ENCODE measurements at regions not wholly inside any gene's neighbourhood (a gene's known extent, or its start where the extent isn't known, plus 50 kb on each side); places are given as distances from the start of the nearest gene placed in this dataset.

GRCh38 chr4:117637347-117637746 is 396.9 kb upstream of the NDST3 start:
- ATAC-seq, result no peak

GRCh38 chr4:117640836-117641235 is 393.4 kb upstream of the NDST3 start:
- TF ChIP-seq ARNTL (CRISPR knock-in tag; IDR thresholded peaks at IDR 0.05; ENCODE audit: borderline replicate concordance, low read depth) (no peak), ZFP3 (CRISPR knock-in tag; IDR thresholded peaks at IDR 0.05) (no peak), TOX (CRISPR knock-in tag; IDR thresholded peaks at IDR 0.05; ENCODE audit: borderline replicate concordance) (no peak), ZC3H10 (CRISPR knock-in tag; IDR thresholded peaks at IDR 0.05) (no peak), ISL1 (CRISPR knock-in tag; IDR thresholded peaks at IDR 0.05) (no peak), ESRRG (CRISPR knock-in tag; IDR thresholded peaks at IDR 0.05) (no peak), BACH2 (CRISPR knock-in tag; IDR thresholded peaks at IDR 0.05; ENCODE audit: borderline replicate concordance) (no peak)
- ATAC-seq, result no peak

More at GRCh38 chr4:117637347-117637746, 396.9 kb upstream of the NDST3 start:
- TF ChIP-seq ESRRG (CRISPR knock-in tag; IDR thresholded peaks at IDR 0.05) (no peak), ZNF8 (CRISPR knock-in tag; IDR thresholded peaks at IDR 0.05) (no peak), POU6F1 (CRISPR knock-in tag; IDR thresholded peaks at IDR 0.05; ENCODE audit: borderline replicate concordance, low read depth) (no peak), CREB5 (CRISPR knock-in tag; IDR thresholded peaks at IDR 0.05; ENCODE audit: low read depth) (no peak), ZNF565 (CRISPR knock-in tag; conservative IDR thresholded peaks at IDR 0.05; ENCODE audit: low read depth) (no peak), BACH2 (CRISPR knock-in tag; IDR thresholded peaks at IDR 0.05; ENCODE audit: borderline replicate concordance) (no peak), TSHZ2 (CRISPR knock-in tag; IDR thresholded peaks at IDR 0.05) (no peak), PATZ1 (CRISPR knock-in tag; IDR thresholded peaks at IDR 0.05; ENCODE audit: borderline replicate concordance) (no peak), GLIS3 (CRISPR knock-in tag; IDR thresholded peaks at IDR 0.05) (no peak), RARB (CRISPR knock-in tag; IDR thresholded peaks at IDR 0.05) (no peak), ARNTL (CRISPR knock-in tag; IDR thresholded peaks at IDR 0.05; ENCODE audit: borderline replicate concordance, low read depth) (no peak), CSRNP3 (CRISPR knock-in tag; IDR thresholded peaks at IDR 0.05) (no peak), ZNF70 (CRISPR knock-in tag; IDR thresholded peaks at IDR 0.05) (no peak), ZFP30 (CRISPR knock-in tag; IDR thresholded peaks at IDR 0.05) (no peak), ISL1 (CRISPR knock-in tag; IDR thresholded peaks at IDR 0.05) (no peak), ZFP3 (CRISPR knock-in tag; IDR thresholded peaks at IDR 0.05) (no peak), PPARA (CRISPR knock-in tag; IDR thresholded peaks at IDR 0.05; ENCODE audit: borderline replicate concordance) (no peak), ZC3H10 (CRISPR knock-in tag; IDR thresholded peaks at IDR 0.05) (no peak)

GRCh38 chr4:117641519-117641918 is 392.8 kb upstream of the NDST3 start:
- no peak for TF ChIP-seq SNAI2 (CRISPR knock-in tag; IDR thresholded peaks at IDR 0.05)
- TF ChIP-seq TSHZ2 (CRISPR knock-in tag; IDR thresholded peaks at IDR 0.05), result no peak
- no peak for TF ChIP-seq ZNF565 (CRISPR knock-in tag; conservative IDR thresholded peaks at IDR 0.05; ENCODE audit: low read depth)
- no peak for TF ChIP-seq OSR1 (CRISPR knock-in tag; IDR thresholded peaks at IDR 0.05)
- no peak for TF ChIP-seq ESRRG (CRISPR knock-in tag; IDR thresholded peaks at IDR 0.05)
- TF ChIP-seq RARB (CRISPR knock-in tag; IDR thresholded peaks at IDR 0.05), result no peak
- TF ChIP-seq ZFP3 (CRISPR knock-in tag; IDR thresholded peaks at IDR 0.05), result no peak
- no peak for TF ChIP-seq PPARA (CRISPR knock-in tag; IDR thresholded peaks at IDR 0.05; ENCODE audit: borderline replicate concordance)
- no peak for TF ChIP-seq ZC3H10 (CRISPR knock-in tag; IDR thresholded peaks at IDR 0.05)
- no peak for TF ChIP-seq CSDC2 (CRISPR knock-in tag; IDR thresholded peaks at IDR 0.05)
- TF ChIP-seq ARNTL (CRISPR knock-in tag; IDR thresholded peaks at IDR 0.05; ENCODE audit: borderline replicate concordance, low read depth), result no peak
- TF ChIP-seq TOX (CRISPR knock-in tag; IDR thresholded peaks at IDR 0.05; ENCODE audit: borderline replicate concordance), result no peak
- no peak for TF ChIP-seq GLIS3 (CRISPR knock-in tag; IDR thresholded peaks at IDR 0.05)
- TF ChIP-seq ISL1 (CRISPR knock-in tag; IDR thresholded peaks at IDR 0.05), result no peak
- ATAC-seq, result no peak
